K562 (cell line): ENCODE measurements at regions not wholly inside any gene's neighbourhood (a gene's known extent, or its start where the extent isn't known, plus 50 kb on each side); places are given as distances from the start of the nearest gene placed in this dataset.

Source experiments
- HDAC6 ChIP-seq: IDR thresholded peaks from 2 replicates; pipeline ENCODE4 v1.6.1; 2012; ENCODE audit warnings: low read depth, mild to moderate bottlenecking, control low read depth, inconsistent platforms, low read length, moderate library complexity
- POLR2A ChIP-seq: fragments of 450-650 bp; conservative IDR thresholded peaks from 2 replicates; pipeline ENCODE4 v1.6.1; 2016
- PPARD ChIP-seq: fragments of 250-450 bp; sonication (Bioruptor Pico); IDR thresholded peaks from 2 replicates; pipeline ENCODE4 v1.8.0; 2022; ENCODE audit warnings: inconsistent platforms, mild to moderate bottlenecking, moderate library complexity
- TGIF2 ChIP-seq: sonication (generic); formaldehyde crosslinking; IDR thresholded peaks from 2 replicates; pipeline ENCODE4 v1.8.1; 2022; ENCODE audit warnings: mild to moderate bottlenecking, missing genetic modification reagents, moderate library complexity
- WHSC1 ChIP-seq: IDR thresholded peaks from one replicate; pipeline ENCODE4 v1.6.1; 2012; ENCODE audit warnings: low read length, control low read depth, inconsistent platforms
- ZFP1 ChIP-seq: fragments of 450-650 bp; formaldehyde crosslinking; IDR thresholded peaks from 2 replicates; pipeline ENCODE4 v1.4.0; 2020; ENCODE audit warnings: mild to moderate bottlenecking, mixed read lengths
- ZNF253 ChIP-seq: fragments of 250-450 bp; sonication (Bioruptor Pico); conservative IDR thresholded peaks from 2 replicates; pipeline ENCODE4 v1.6.1; 2021; ENCODE audit warnings: mild to moderate bottlenecking
- ZNF696 ChIP-seq: fragments of 250-450 bp; sonication (Bioruptor Pico); conservative IDR thresholded peaks from 2 replicates; pipeline ENCODE4 v1.4.0; 2020; ENCODE audit warnings: mild to moderate bottlenecking, moderate library complexity
- TF ChIP-seq, protein P1 (sequence below), 2 experiments: fragments of 150-350 bp in 1 of 2; IDR thresholded peaks; 2 replicates each; pipeline ENCODE4 v1.6.1; 2012 to 2016; ENCODE audit warnings: low read depth in 2 of 2, low read length in 2 of 2, mild to moderate bottlenecking in 1 of 2, moderate library complexity in 1 of 2
- TF ChIP-seq, protein P2 (sequence below): fragments of 450-650 bp; IDR thresholded peaks from 2 replicates; pipeline ENCODE4 v1.6.1; 2016; ENCODE audit warnings: mild to moderate bottlenecking, moderate library complexity
- TF ChIP-seq, protein P3 (sequence below): fragments of 150-350 bp; IDR thresholded peaks from 2 replicates; pipeline ENCODE4 v1.6.1; 2014; ENCODE audit warnings: low read depth, mild to moderate bottlenecking, low read length, borderline replicate concordance

DNA sequence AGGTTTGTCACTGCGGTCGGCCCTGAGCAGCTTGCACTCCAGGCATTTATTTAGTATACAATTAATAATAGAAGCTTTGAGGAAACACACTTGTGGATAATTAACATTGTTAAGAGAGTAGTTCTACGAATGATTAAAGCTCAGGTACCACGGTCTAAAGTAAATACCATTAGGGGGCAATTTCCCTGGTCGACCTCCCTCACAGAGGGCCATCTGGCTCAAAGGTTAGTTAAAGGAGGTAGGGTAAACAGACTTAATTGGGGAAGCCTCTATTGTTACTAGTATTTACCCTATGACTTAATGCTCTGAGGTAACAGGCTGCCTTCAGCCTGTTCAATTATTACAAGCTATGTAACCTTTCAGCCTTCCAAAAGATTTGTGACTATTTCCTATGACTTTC, 122.3 kb upstream of the SLC44A3 start (continued):
- TF ChIP-seq, protein P1, sequence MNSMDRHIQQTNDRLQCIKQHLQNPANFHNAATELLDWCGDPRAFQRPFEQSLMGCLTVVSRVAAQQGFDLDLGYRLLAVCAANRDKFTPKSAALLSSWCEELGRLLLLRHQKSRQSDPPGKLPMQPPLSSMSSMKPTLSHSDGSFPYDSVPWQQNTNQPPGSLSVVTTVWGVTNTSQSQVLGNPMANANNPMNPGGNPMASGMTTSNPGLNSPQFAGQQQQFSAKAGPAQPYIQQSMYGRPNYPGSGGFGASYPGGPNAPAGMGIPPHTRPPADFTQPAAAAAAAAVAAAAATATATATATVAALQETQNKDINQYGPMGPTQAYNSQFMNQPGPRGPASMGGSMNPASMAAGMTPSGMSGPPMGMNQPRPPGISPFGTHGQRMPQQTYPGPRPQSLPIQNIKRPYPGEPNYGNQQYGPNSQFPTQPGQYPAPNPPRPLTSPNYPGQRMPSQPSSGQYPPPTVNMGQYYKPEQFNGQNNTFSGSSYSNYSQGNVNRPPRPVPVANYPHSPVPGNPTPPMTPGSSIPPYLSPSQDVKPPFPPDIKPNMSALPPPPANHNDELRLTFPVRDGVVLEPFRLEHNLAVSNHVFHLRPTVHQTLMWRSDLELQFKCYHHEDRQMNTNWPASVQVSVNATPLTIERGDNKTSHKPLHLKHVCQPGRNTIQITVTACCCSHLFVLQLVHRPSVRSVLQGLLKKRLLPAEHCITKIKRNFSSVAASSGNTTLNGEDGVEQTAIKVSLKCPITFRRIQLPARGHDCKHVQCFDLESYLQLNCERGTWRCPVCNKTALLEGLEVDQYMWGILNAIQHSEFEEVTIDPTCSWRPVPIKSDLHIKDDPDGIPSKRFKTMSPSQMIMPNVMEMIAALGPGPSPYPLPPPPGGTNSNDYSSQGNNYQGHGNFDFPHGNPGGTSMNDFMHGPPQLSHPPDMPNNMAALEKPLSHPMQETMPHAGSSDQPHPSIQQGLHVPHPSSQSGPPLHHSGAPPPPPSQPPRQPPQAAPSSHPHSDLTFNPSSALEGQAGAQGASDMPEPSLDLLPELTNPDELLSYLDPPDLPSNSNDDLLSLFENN (IDR thresholded peaks at IDR 0.05; ENCODE audit: low read depth in 2 of 2, low read length in 2 of 2): no peak
- TF ChIP-seq ZNF253 (CRISPR knock-in tag) (no peak), PPARD (no peak), HDAC6 (no peak), TGIF2 (CRISPR knock-in tag) (no peak), ZFP1 (CRISPR knock-in tag) (no peak), ZNF696 (CRISPR knock-in tag) (no peak), POLR2A (no peak), WHSC1 (no peak)
- TF ChIP-seq, protein P2, sequence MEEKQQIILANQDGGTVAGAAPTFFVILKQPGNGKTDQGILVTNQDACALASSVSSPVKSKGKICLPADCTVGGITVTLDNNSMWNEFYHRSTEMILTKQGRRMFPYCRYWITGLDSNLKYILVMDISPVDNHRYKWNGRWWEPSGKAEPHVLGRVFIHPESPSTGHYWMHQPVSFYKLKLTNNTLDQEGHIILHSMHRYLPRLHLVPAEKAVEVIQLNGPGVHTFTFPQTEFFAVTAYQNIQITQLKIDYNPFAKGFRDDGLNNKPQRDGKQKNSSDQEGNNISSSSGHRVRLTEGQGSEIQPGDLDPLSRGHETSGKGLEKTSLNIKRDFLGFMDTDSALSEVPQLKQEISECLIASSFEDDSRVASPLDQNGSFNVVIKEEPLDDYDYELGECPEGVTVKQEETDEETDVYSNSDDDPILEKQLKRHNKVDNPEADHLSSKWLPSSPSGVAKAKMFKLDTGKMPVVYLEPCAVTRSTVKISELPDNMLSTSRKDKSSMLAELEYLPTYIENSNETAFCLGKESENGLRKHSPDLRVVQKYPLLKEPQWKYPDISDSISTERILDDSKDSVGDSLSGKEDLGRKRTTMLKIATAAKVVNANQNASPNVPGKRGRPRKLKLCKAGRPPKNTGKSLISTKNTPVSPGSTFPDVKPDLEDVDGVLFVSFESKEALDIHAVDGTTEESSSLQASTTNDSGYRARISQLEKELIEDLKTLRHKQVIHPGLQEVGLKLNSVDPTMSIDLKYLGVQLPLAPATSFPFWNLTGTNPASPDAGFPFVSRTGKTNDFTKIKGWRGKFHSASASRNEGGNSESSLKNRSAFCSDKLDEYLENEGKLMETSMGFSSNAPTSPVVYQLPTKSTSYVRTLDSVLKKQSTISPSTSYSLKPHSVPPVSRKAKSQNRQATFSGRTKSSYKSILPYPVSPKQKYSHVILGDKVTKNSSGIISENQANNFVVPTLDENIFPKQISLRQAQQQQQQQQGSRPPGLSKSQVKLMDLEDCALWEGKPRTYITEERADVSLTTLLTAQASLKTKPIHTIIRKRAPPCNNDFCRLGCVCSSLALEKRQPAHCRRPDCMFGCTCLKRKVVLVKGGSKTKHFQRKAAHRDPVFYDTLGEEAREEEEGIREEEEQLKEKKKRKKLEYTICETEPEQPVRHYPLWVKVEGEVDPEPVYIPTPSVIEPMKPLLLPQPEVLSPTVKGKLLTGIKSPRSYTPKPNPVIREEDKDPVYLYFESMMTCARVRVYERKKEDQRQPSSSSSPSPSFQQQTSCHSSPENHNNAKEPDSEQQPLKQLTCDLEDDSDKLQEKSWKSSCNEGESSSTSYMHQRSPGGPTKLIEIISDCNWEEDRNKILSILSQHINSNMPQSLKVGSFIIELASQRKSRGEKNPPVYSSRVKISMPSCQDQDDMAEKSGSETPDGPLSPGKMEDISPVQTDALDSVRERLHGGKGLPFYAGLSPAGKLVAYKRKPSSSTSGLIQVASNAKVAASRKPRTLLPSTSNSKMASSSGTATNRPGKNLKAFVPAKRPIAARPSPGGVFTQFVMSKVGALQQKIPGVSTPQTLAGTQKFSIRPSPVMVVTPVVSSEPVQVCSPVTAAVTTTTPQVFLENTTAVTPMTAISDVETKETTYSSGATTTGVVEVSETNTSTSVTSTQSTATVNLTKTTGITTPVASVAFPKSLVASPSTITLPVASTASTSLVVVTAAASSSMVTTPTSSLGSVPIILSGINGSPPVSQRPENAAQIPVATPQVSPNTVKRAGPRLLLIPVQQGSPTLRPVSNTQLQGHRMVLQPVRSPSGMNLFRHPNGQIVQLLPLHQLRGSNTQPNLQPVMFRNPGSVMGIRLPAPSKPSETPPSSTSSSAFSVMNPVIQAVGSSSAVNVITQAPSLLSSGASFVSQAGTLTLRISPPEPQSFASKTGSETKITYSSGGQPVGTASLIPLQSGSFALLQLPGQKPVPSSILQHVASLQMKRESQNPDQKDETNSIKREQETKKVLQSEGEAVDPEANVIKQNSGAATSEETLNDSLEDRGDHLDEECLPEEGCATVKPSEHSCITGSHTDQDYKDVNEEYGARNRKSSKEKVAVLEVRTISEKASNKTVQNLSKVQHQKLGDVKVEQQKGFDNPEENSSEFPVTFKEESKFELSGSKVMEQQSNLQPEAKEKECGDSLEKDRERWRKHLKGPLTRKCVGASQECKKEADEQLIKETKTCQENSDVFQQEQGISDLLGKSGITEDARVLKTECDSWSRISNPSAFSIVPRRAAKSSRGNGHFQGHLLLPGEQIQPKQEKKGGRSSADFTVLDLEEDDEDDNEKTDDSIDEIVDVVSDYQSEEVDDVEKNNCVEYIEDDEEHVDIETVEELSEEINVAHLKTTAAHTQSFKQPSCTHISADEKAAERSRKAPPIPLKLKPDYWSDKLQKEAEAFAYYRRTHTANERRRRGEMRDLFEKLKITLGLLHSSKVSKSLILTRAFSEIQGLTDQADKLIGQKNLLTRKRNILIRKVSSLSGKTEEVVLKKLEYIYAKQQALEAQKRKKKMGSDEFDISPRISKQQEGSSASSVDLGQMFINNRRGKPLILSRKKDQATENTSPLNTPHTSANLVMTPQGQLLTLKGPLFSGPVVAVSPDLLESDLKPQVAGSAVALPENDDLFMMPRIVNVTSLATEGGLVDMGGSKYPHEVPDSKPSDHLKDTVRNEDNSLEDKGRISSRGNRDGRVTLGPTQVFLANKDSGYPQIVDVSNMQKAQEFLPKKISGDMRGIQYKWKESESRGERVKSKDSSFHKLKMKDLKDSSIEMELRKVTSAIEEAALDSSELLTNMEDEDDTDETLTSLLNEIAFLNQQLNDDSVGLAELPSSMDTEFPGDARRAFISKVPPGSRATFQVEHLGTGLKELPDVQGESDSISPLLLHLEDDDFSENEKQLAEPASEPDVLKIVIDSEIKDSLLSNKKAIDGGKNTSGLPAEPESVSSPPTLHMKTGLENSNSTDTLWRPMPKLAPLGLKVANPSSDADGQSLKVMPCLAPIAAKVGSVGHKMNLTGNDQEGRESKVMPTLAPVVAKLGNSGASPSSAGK: no peak
- TF ChIP-seq, protein P3, sequence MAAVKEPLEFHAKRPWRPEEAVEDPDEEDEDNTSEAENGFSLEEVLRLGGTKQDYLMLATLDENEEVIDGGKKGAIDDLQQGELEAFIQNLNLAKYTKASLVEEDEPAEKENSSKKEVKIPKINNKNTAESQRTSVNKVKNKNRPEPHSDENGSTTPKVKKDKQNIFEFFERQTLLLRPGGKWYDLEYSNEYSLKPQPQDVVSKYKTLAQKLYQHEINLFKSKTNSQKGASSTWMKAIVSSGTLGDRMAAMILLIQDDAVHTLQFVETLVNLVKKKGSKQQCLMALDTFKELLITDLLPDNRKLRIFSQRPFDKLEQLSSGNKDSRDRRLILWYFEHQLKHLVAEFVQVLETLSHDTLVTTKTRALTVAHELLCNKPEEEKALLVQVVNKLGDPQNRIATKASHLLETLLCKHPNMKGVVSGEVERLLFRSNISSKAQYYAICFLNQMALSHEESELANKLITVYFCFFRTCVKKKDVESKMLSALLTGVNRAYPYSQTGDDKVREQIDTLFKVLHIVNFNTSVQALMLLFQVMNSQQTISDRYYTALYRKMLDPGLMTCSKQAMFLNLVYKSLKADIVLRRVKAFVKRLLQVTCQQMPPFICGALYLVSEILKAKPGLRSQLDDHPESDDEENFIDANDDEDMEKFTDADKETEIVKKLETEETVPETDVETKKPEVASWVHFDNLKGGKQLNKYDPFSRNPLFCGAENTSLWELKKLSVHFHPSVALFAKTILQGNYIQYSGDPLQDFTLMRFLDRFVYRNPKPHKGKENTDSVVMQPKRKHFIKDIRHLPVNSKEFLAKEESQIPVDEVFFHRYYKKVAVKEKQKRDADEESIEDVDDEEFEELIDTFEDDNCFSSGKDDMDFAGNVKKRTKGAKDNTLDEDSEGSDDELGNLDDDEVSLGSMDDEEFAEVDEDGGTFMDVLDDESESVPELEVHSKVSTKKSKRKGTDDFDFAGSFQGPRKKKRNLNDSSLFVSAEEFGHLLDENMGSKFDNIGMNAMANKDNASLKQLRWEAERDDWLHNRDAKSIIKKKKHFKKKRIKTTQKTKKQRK: no peak
